GM12878 (cell line): ENCODE measurements at regions not wholly inside any gene's neighbourhood (a gene's known extent, or its start where the extent isn't known, plus 50 kb on each side); places are given as distances from the start of the nearest gene placed in this dataset.

Experiments
- ATAC-seq: fragments of 200-7000 bp; cut with Tn5 transposase; 3 replicates; pipeline ENCODE4 v1.9.1; 2020; ENCODE audit warnings: mild to moderate bottlenecking, moderate library complexity
- BruUV-seq: library from RNA; stranded (reverse); fragments of 400-500 nt; replicated peaks from 2 replicates; lab custom pipeline; 2021; lab: Mats Ljungman, UMichigan
- CTCF ChIA-PET: fragments of 300-600 bp; sonication (Branson Sonifier 250); formaldehyde crosslinking; extraction: SDS; loops from one replicate; lab custom pipeline; 2021; ENCODE audit warnings: inconsistent platforms; lab: Yijun Ruan, JAX
- POLR2A ChIA-PET: fragments of 350-600 bp; formaldehyde crosslinking; extraction: SDS; loops from one replicate; lab custom pipeline; 2021; ENCODE audit warnings: inconsistent platforms; lab: Charles Lee
- RAD21 ChIA-PET: fragments of 300-600 bp; sonication (Branson Sonifier 250); formaldehyde crosslinking; loops from one replicate; lab custom pipeline; 2023; ENCODE audit warnings: antibody characterized with exemption; ENCODE audit not compliant: unreplicated experiment; lab: Charles Lee
- SMC1A ChIA-PET: fragments of 300-600 bp; sonication (Branson Sonifier 250); formaldehyde crosslinking; loops from one replicate; lab custom pipeline; 2023; ENCODE audit not compliant: unreplicated experiment, uncharacterized antibody; lab: Charles Lee
- DNase-seq: peaks from one replicate; pipeline ENCODE4 v3.0.0-alpha.2; 2011; ENCODE audit warnings: low read depth, low spot score
- FAIRE-seq: peaks from 3 replicates; lab custom pipeline; 2011; peaks lifted over from hg19 to GRCh38; lab: Jason Lieb, UNC
- H2AFZ ChIP-seq: 2 replicates; pipeline ENCODE4 v1.6.0; 2011; ENCODE audit warnings: low read depth, low read length, control low read depth; ENCODE audit not compliant: control insufficient read depth
- H3K27ac ChIP-seq: 2 replicates; pipeline ENCODE4 v1.5.1; 2011; ENCODE audit warnings: control low read depth; ENCODE audit not compliant: control insufficient read depth, insufficient read depth
- H3K27me3 ChIP-seq, 2 experiments: replicated peaks in 1 of 2; 2 replicates each; pipeline versions ENCODE4 v1.6.0 to v1.6.1; 2011; ENCODE audit warnings: low read length in 1 of 2; ENCODE audit not compliant: control insufficient read depth in 2 of 2, insufficient read depth in 2 of 2
- H3K36me3 ChIP-seq, 2 experiments: 2 replicates each; pipeline ENCODE4 v1.5.1; 2011; ENCODE audit warnings: low read length in 1 of 2; ENCODE audit not compliant: control insufficient read depth in 2 of 2, insufficient read depth in 2 of 2
- H3K4me1 ChIP-seq: 2 replicates; pipeline ENCODE4 v1.6.1; 2011; ENCODE audit warnings: mild to moderate bottlenecking, low read length, moderate library complexity, mixed read lengths; ENCODE audit not compliant: control insufficient read depth, insufficient read depth
- H3K4me2 ChIP-seq: 2 replicates; pipeline ENCODE4 v1.6.0; 2011; ENCODE audit warnings: control low read depth; ENCODE audit not compliant: control insufficient read depth, insufficient read depth
- H3K4me3 ChIP-seq: fragments of 200-600 bp; sonication (generic); 2 replicates; pipeline ENCODE4 v1.5.1; 2016
- H3K79me2 ChIP-seq: 2 replicates; pipeline ENCODE4 v1.6.0; 2011; ENCODE audit warnings: low read length; ENCODE audit not compliant: control insufficient read depth, insufficient read depth
- H3K9ac ChIP-seq: 2 replicates; pipeline ENCODE4 v1.8.0; 2011; ENCODE audit warnings: low read length, control low read depth, mixed read lengths; ENCODE audit not compliant: control insufficient read depth, insufficient read depth
- H3K9me3 ChIP-seq: replicated peaks from 3 replicates; pipeline ENCODE4 v1.5.1; 2011; ENCODE audit warnings: mild to moderate bottlenecking, low read length; ENCODE audit not compliant: control insufficient read depth, insufficient read depth
- H4K20me1 ChIP-seq: 2 replicates; pipeline ENCODE4 v1.6.0; 2011; ENCODE audit not compliant: control insufficient read depth, insufficient read depth
- CTCF ChIP-seq, 3 experiments: IDR thresholded peaks in 2 of 3; conservative IDR thresholded peaks in 1 of 3; 2 replicates each; pipeline ENCODE4 v1.5.1; 2011; ENCODE audit warnings: low read depth in 3 of 3, low read length in 3 of 3, mild to moderate bottlenecking in 3 of 3, control low read depth in 2 of 3, moderate library complexity in 2 of 3, inconsistent platforms in 1 of 3, mixed read lengths in 1 of 3; ENCODE audit not compliant: control insufficient read depth in 2 of 3, insufficient read depth in 1 of 3; ENCODE audit errors: extremely low read depth in 1 of 3
- GATAD2B ChIP-seq: fragments of 450-650 bp; conservative IDR thresholded peaks from 2 replicates; pipeline ENCODE4 v1.6.1; 2017; ENCODE audit warnings: low read depth, mild to moderate bottlenecking, moderate library complexity
- KAT2A ChIP-seq: conservative IDR thresholded peaks from 2 replicates; pipeline ENCODE4 v1.6.1; 2011; ENCODE audit warnings: low read depth, low read length; ENCODE audit not compliant: control insufficient read depth
- NFXL1 ChIP-seq: fragments of 450-650 bp; IDR thresholded peaks from 2 replicates; pipeline ENCODE4 v1.6.1; 2017; ENCODE audit warnings: antibody characterized with exemption, mild to moderate bottlenecking, borderline replicate concordance
- NFYB ChIP-seq: IDR thresholded peaks from 2 replicates; pipeline ENCODE4 v1.6.1; 2011; ENCODE audit warnings: low read depth, mild to moderate bottlenecking, low read length, improper control_type of control experiment, moderate library complexity; ENCODE audit not compliant: insufficient read depth
- POLR2AphosphoS2 ChIP-seq: IDR thresholded peaks from 2 replicates; pipeline ENCODE4 v1.6.1; 2011; ENCODE audit warnings: low read depth, mild to moderate bottlenecking, low read length, improper control_type of control experiment, moderate library complexity
- PRDM15 ChIP-seq: fragments of 450-650 bp; formaldehyde crosslinking; IDR thresholded peaks from 2 replicates; pipeline ENCODE4 v1.4.0; 2020; ENCODE audit warnings: mild to moderate bottlenecking, moderate library complexity
- RELB ChIP-seq: fragments of 450-650 bp; IDR thresholded peaks from 2 replicates; pipeline ENCODE4 v1.6.1; 2017; ENCODE audit warnings: low read depth, mild to moderate bottlenecking, moderate library complexity
- SMAD5 ChIP-seq: IDR thresholded peaks from 2 replicates; pipeline ENCODE4 v1.6.1; 2016; ENCODE audit warnings: antibody characterized with exemption, low read depth
- YY1 ChIP-seq: IDR thresholded peaks from 2 replicates; pipeline ENCODE4 v1.6.1; 2011; ENCODE audit warnings: low read depth, mild to moderate bottlenecking, low read length
- ZBTB40 ChIP-seq: fragments of 450-650 bp; IDR thresholded peaks from 2 replicates; pipeline ENCODE4 v1.6.1; 2016; ENCODE audit warnings: mild to moderate bottlenecking, moderate library complexity, borderline replicate concordance
- ZNF384 ChIP-seq: IDR thresholded peaks from 2 replicates; pipeline ENCODE4 v1.6.1; 2012; ENCODE audit warnings: low read depth, mild to moderate bottlenecking, low read length, improper control_type of control experiment, borderline replicate concordance
- WGBS: methylation state at CpG from one replicate; pipeline ENCODE4 v1.1.6; 2016; ENCODE audit warnings: low lambda C conversion rate; ENCODE audit not compliant: insufficient replicate concordance, insufficient coverage; ENCODE audit errors: missing lambda C conversion rate; 5-methylcytosine and 5-hydroxymethylcytosine counted together
- in situ Hi-C: fragments of 300-500 bp; cut with MboI; formaldehyde crosslinking; loops from 9 replicates; pipeline ENCODE4 v1.14.3; 2018; ENCODE audit warnings: mixed read lengths
- intact Hi-C: fragments of 100-400 bp; cut with micrococcal nuclease; formaldehyde crosslinking; loops from one replicate; pipeline ENCODE4 v1.14.2; 2022; ENCODE audit not compliant: unreplicated experiment

- TF ChIP-seq ZBTB40 = no peak
- no peak for TF ChIP-seq CTCF (IDR thresholded peaks at IDR 0.05 in 2 of 3, conservative IDR thresholded peaks at IDR 0.05 in 1 of 3; ENCODE audit: control insufficient read depth in 2 of 3, extremely low read depth in 1 of 3, insufficient read depth in 1 of 3, low read depth in 3 of 3, low read length in 3 of 3)
- TF ChIP-seq YY1 = no peak
- TF ChIP-seq POLR2AphosphoS2 = no peak
- TF ChIP-seq KAT2A = no peak
- TF ChIP-seq NFYB = no peak
- TF ChIP-seq SMAD5 = no peak
These were observed 161.3 kb upstream of the ATP11B start (continued) for GRCh38 chr3:182632077-182632393.

GRCh38 chr3:182633186-182633585, 160.1 kb upstream of the ATP11B start:
- H3K9me3 ChIP-seq = no peaks in the 10 kb centered on the region
- no peak overlapping the region for H3K27ac ChIP-seq
- H3K4me3 ChIP-seq = no peak overlapping the region
- no peak overlapping the region for H2AFZ ChIP-seq
- intact Hi-C loops (no loop called here), in situ Hi-C loops (no loop called here)
- no peak overlapping the region for H3K9ac ChIP-seq
- H3K79me2 ChIP-seq = no peaks in the 10 kb centered on the region
- ChIA-PET POLR2A (no interaction called here), CTCF (no interaction called here), RAD21 (no interaction called here), SMC1A (no interaction called here)
- ATAC-seq (no peak), DNase-seq (no peak), FAIRE-seq (no peak)
- 69% methylated on average over 7 of the region's 7 CpGs for WGBS
- H4K20me1 ChIP-seq = no peaks in the 10 kb centered on the region
- H3K4me1 ChIP-seq = no peaks in the 10 kb centered on the region
- no peaks in the 10 kb centered on the region for H3K36me3 ChIP-seq
- H3K4me2 ChIP-seq = no peak overlapping the region
- BruUV-seq = no TSS peak
- no peaks in the 10 kb centered on the region for H3K27me3 ChIP-seq
- TF ChIP-seq RELB (no peak), PRDM15 (no peak), NFXL1 (no peak), GATAD2B (no peak), ZNF384 (no peak)
